ENCODE measurements at regions not wholly inside any gene's neighbourhood (a gene's known extent, or its start where the extent isn't known, plus 50 kb on each side); places are given as distances from the start of the nearest gene placed in this dataset.

DNA sequence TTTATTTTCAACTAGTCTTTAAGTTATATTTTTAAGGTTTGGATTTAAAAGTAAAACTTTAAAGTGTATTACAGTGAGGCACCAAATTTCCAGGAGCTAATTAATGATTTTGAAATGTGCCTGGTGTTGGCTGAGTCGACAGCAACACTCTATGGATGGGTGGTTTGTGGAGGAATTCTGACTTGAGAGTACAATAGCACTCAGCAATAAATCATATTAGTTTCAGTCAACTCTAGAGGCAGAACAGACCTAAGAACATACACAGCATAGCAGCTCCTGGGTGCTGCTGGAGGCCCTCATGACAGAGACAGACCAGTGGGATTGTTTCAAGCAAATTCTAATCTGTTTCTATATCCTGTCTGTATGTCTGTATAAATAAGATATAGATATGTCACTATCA lies 673.4 kb downstream of the TRIML1 start:
- Histone ChIP-seq H3K27ac (no peak overlapping the region), H3K36me3 (no peaks in the 10 kb centered on the region), H3K9me3 (peaks cover 0 to 12% of the 10 kb centered on the region in 2 donors), H3K4me3 (no peak overlapping the region), H3K4me1 (no peaks in the 10 kb centered on the region), H3K27me3 (no peaks in the 10 kb centered on the region)
- no peak for DNase-seq (ENCODE audit: low spot score in 2 of 2)
- intact Hi-C loops (cut with DNase I; ENCODE audit: low total_unique reads) = no loop called here
- TF ChIP-seq POLR2AphosphoS5 (IDR thresholded peaks at IDR 0.05) (no peak), POLR2A (IDR thresholded peaks at IDR 0.05) (no peak)
- TF ChIP-seq, protein P1, sequence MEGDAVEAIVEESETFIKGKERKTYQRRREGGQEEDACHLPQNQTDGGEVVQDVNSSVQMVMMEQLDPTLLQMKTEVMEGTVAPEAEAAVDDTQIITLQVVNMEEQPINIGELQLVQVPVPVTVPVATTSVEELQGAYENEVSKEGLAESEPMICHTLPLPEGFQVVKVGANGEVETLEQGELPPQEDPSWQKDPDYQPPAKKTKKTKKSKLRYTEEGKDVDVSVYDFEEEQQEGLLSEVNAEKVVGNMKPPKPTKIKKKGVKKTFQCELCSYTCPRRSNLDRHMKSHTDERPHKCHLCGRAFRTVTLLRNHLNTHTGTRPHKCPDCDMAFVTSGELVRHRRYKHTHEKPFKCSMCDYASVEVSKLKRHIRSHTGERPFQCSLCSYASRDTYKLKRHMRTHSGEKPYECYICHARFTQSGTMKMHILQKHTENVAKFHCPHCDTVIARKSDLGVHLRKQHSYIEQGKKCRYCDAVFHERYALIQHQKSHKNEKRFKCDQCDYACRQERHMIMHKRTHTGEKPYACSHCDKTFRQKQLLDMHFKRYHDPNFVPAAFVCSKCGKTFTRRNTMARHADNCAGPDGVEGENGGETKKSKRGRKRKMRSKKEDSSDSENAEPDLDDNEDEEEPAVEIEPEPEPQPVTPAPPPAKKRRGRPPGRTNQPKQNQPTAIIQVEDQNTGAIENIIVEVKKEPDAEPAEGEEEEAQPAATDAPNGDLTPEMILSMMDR (IDR thresholded peaks at IDR 0.05) = no peak

DNA sequence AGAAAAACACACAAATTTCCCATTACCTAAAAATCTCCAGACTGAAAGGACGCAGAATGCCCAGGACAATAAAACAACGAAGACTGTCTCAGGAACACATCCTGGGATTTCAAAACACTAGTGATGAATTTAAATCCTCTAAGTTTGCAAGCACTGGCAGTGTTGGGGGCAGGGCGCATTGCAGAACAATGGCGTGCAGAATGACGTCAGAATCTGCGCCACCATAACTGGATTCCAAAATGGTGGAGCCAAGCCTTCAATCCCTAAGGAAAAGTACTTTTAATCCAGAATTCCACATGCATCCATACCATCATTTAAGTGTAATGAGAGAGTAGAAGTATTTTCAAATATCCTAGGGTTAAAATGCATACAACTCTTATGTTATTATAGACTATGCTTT lies 679.1 kb downstream of the TRIML1 start:
- no peak overlapping the region for H3K27ac ChIP-seq
- H3K4me1 ChIP-seq = no peaks in the 10 kb centered on the region
- intact Hi-C loops (cut with DNase I; ENCODE audit: low total_unique reads) = no loop called here
- H3K27me3 ChIP-seq = no peaks in the 10 kb centered on the region
- TF ChIP-seq POLR2A (IDR thresholded peaks at IDR 0.05) (no peak), POLR2AphosphoS5 (IDR thresholded peaks at IDR 0.05) (no peak)
- TF ChIP-seq, protein P1 (IDR thresholded peaks at IDR 0.05) = no peak
- no peak for DNase-seq (ENCODE audit: low spot score in 2 of 2)
- H3K4me3 ChIP-seq = no peak overlapping the region
- H3K9me3 ChIP-seq = peaks cover 0 to 7% of the 10 kb centered on the region in 2 donors
- H3K36me3 ChIP-seq = no peaks in the 10 kb centered on the region

DNA sequence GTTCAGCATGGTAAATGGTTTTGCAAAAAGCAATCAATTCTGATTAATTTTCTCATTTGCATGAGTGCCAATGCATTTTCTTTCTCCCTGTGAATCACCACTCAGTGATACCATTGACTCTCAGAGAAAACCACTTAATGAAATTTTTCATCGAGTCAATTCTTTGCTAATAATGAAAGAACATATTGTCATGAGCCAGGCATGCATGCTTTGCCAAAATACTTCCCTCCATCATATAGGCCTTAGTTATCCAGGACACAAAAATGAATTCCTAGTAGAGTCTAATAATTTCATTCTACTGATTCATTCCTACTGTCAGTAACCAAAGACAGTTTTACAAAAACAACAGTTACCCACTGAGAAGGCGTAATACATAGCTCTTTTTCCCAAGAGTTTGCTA lies 680.0 kb downstream of the TRIML1 start:
- H3K4me3 ChIP-seq = no peak overlapping the region
- no peak for DNase-seq (ENCODE audit: low spot score in 2 of 2)
- intact Hi-C loops (cut with DNase I; ENCODE audit: low total_unique reads) = no loop called here
- H3K27me3 ChIP-seq = no peaks in the 10 kb centered on the region
- H3K4me1 ChIP-seq = no peaks in the 10 kb centered on the region
- no peaks in the 10 kb centered on the region for H3K9me3 ChIP-seq
- no peak overlapping the region for H3K27ac ChIP-seq
- TF ChIP-seq POLR2AphosphoS5 (IDR thresholded peaks at IDR 0.05) (no peak), POLR2A (IDR thresholded peaks at IDR 0.05) (no peak)
- TF ChIP-seq, protein P1 (IDR thresholded peaks at IDR 0.05) = no peak
- H3K36me3 ChIP-seq = no peaks in the 10 kb centered on the region

DNA sequence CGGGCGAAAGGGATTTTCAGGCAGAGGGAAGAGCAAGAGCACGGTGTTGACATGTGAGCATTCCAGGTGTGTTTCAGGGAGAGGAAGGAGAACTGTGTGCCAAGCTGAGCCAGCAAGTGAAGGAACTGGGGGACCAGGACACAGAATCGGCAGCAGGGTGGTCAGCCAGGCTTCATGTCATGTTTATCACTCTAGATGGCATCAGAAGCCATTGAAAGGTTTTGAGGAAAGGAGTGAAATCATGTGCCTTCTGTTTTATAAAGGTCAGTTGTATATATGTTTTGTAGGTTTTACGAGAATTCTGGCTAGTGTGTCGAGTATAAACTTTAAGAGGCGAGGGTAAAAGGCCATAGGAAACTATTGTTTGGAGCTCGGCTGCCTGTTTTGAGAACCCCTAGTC lies 682.3 kb downstream of the TRIML1 start:
- intact Hi-C loops (cut with DNase I; ENCODE audit: low total_unique reads) = no loop called here
- Histone ChIP-seq H3K27ac (no peak overlapping the region), H3K27me3 (no peaks in the 10 kb centered on the region), H3K9me3 (no peaks in the 10 kb centered on the region), H3K4me3 (no peak overlapping the region), H3K4me1 (no peaks in the 10 kb centered on the region), H3K36me3 (no peaks in the 10 kb centered on the region)
- no peak for DNase-seq (ENCODE audit: low spot score in 2 of 2)
- TF ChIP-seq POLR2AphosphoS5 (IDR thresholded peaks at IDR 0.05) (no peak), POLR2A (IDR thresholded peaks at IDR 0.05) (no peak)
- TF ChIP-seq, protein P1 (IDR thresholded peaks at IDR 0.05) = no peak

DNA sequence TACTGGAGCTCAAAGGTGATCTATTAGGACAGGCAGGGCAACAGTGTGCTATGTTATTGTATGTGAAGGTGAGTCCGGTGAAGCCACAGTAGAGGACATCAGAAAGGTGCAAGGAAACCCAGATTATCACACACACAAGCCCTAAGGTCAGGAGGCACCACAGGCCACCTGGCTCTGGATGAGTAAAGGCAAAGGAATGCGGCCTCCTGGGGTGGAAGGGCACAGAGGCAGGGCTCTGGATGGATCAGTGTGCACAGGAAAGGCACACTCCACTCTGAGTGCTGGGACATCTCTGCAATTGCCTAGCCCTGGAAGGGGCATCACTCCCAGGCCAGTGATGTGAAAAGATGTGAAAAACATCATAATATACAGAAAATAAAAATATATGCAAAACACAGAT lies 683.5 kb downstream of the TRIML1 start:
- no peaks in the 10 kb centered on the region for H3K36me3 ChIP-seq
- no peaks in the 10 kb centered on the region for H3K4me1 ChIP-seq
- H3K9me3 ChIP-seq = no peaks in the 10 kb centered on the region
- H3K27ac ChIP-seq = no peak overlapping the region
- no peak for DNase-seq (ENCODE audit: low spot score in 2 of 2)
- intact Hi-C loops (cut with DNase I; ENCODE audit: low total_unique reads) = no loop called here
- TF ChIP-seq POLR2A (IDR thresholded peaks at IDR 0.05) = no peak
- TF ChIP-seq, protein P1 (IDR thresholded peaks at IDR 0.05) = no peak
- H3K27me3 ChIP-seq = no peaks in the 10 kb centered on the region
- no peak overlapping the region for H3K4me3 ChIP-seq
